ENCODE measurements at regions not wholly inside any gene's neighbourhood (a gene's known extent, or its start where the extent isn't known, plus 50 kb on each side); places are given as distances from the start of the nearest gene placed in this dataset.

GRCh38 chr5:63233911-63234310 lies 655.3 kb downstream of the LRRC70 start:
- intact Hi-C loops (cut with micrococcal nuclease), result no loop called here
- Mint-ChIP-seq H3K36me3 (no peaks in the 10 kb centered on the region), H3K4me3 (no peak overlapping the region), H3K4me1 (no peaks in the 10 kb centered on the region), H3K27ac (no peak overlapping the region), H3K9me3 (peaks cover 6 to 9% of the 10 kb centered on the region in 2 donors), H3K27me3 (ENCODE audit: low read depth in 2 of 2) (no peaks in the 10 kb centered on the region)
- no peak overlapping the region for H3K27ac ChIP-seq (ENCODE audit: low read length)
- no peaks in the 10 kb centered on the region for H3K36me3 ChIP-seq (ENCODE audit: control insufficient read depth, insufficient read depth, low read length)
- no peak for TF ChIP-seq CTCF (IDR thresholded peaks at IDR 0.05)
- H3K4me1 ChIP-seq (ENCODE audit: control insufficient read depth, insufficient read depth, low read length), result no peaks in the 10 kb centered on the region
- H3K9me3 ChIP-seq (ENCODE audit: control insufficient read depth, insufficient read depth, low read length), result no peaks in the 10 kb centered on the region
- 63% methylated on average over 3 of the region's 3 CpGs for WGBS (ENCODE audit: insufficient coverage)
- no peak for DNase-seq
- H3K4me3 ChIP-seq (ENCODE audit: low read length), result no peak overlapping the region
- no peaks in the 10 kb centered on the region for H3K27me3 ChIP-seq (ENCODE audit: control insufficient read depth, insufficient read depth, low read length)
- ATAC-seq, result no peak

- Mint-ChIP-seq H3K27ac (no peak overlapping the region), H3K36me3 (no peaks in the 10 kb centered on the region), H3K27me3 (ENCODE audit: low read depth in 2 of 2) (no peaks in the 10 kb centered on the region), H3K4me1 (no peaks in the 10 kb centered on the region), H3K4me3 (no peak overlapping the region), H3K9me3 (peaks cover 4 to 7% of the 10 kb centered on the region in 2 donors)
- intact Hi-C loops (cut with micrococcal nuclease), result no loop called here
- Histone ChIP-seq H3K9me3 (ENCODE audit: control insufficient read depth, insufficient read depth, low read length) (no peaks in the 10 kb centered on the region), H3K27me3 (ENCODE audit: control insufficient read depth, insufficient read depth, low read length) (no peaks in the 10 kb centered on the region), H3K4me1 (ENCODE audit: control insufficient read depth, insufficient read depth, low read length) (no peaks in the 10 kb centered on the region), H3K36me3 (ENCODE audit: control insufficient read depth, insufficient read depth, low read length) (no peaks in the 10 kb centered on the region), H3K27ac (ENCODE audit: low read length) (no peak overlapping the region), H3K4me3 (ENCODE audit: low read length) (no peak overlapping the region)
- ATAC-seq (no peak), DNase-seq (no peak)
- no peak for TF ChIP-seq CTCF (IDR thresholded peaks at IDR 0.05)
- 50% methylated on average over 1 of the region's 1 CpG for WGBS (ENCODE audit: insufficient coverage)
Observed at GRCh38 chr5:63233361-63233760, 654.7 kb downstream of the LRRC70 start.

GRCh38 chr5:63230754-63231153 lies 652.1 kb downstream of the LRRC70 start:
- H3K27me3 ChIP-seq (ENCODE audit: control insufficient read depth, insufficient read depth, low read length), result no peaks in the 10 kb centered on the region
- no peak for TF ChIP-seq CTCF (IDR thresholded peaks at IDR 0.05)
- no peak overlapping the region for H3K27ac Mint-ChIP-seq
- no peaks in the 10 kb centered on the region for H3K9me3 ChIP-seq (ENCODE audit: control insufficient read depth, insufficient read depth, low read length)
- intact Hi-C loops (cut with micrococcal nuclease), result no loop called here
- no peak overlapping the region for H3K27ac ChIP-seq (ENCODE audit: low read length)
- H3K4me3 ChIP-seq (ENCODE audit: low read length), result no peak overlapping the region
- no peaks in the 10 kb centered on the region for H3K4me1 Mint-ChIP-seq
- no peaks in the 10 kb centered on the region for H3K36me3 Mint-ChIP-seq
- 57% methylated on average over 1 of the region's 2 CpGs for WGBS (ENCODE audit: insufficient coverage)
- H3K36me3 ChIP-seq (ENCODE audit: control insufficient read depth, insufficient read depth, low read length), result no peaks in the 10 kb centered on the region
- no peaks in the 10 kb centered on the region for H3K4me1 ChIP-seq (ENCODE audit: control insufficient read depth, insufficient read depth, low read length)
- DNase-seq (no peak), ATAC-seq (no peak)
- H3K9me3 Mint-ChIP-seq, result peaks cover 9 to 12% of the 10 kb centered on the region in 2 donors
- H3K4me3 Mint-ChIP-seq, result no peak overlapping the region
- no peaks in the 10 kb centered on the region for H3K27me3 Mint-ChIP-seq (ENCODE audit: low read depth in 2 of 2)

- Histone ChIP-seq H3K27me3 (ENCODE audit: control insufficient read depth, insufficient read depth, low read length) (no peaks in the 10 kb centered on the region), H3K27ac (ENCODE audit: low read length) (no peak overlapping the region), H3K36me3 (ENCODE audit: control insufficient read depth, insufficient read depth, low read length) (no peaks in the 10 kb centered on the region), H3K4me1 (ENCODE audit: control insufficient read depth, insufficient read depth, low read length) (no peaks in the 10 kb centered on the region), H3K4me3 (ENCODE audit: low read length) (no peak overlapping the region), H3K9me3 (ENCODE audit: control insufficient read depth, insufficient read depth, low read length) (no peaks in the 10 kb centered on the region)
- no peak for TF ChIP-seq CTCF (IDR thresholded peaks at IDR 0.05)
- DNase-seq (no peak), ATAC-seq (no peak)
- intact Hi-C loops (cut with micrococcal nuclease), result no loop called here
- H3K4me1 Mint-ChIP-seq, result no peaks in the 10 kb centered on the region
- H3K9me3 Mint-ChIP-seq, result peaks cover 10 to 17% of the 10 kb centered on the region in 2 donors
- no peak overlapping the region for H3K4me3 Mint-ChIP-seq
- H3K27me3 Mint-ChIP-seq (ENCODE audit: low read depth in 2 of 2), result no peaks in the 10 kb centered on the region
- no peak overlapping the region for H3K27ac Mint-ChIP-seq
- H3K36me3 Mint-ChIP-seq, result no peaks in the 10 kb centered on the region
- WGBS (ENCODE audit: insufficient coverage), result 67% methylated on average over 1 of the region's 2 CpGs
Observed at GRCh38 chr5:63228154-63228553, 649.5 kb downstream of the LRRC70 start.
